Cardiac septum (tissue), 1 donor: ENCODE measurements at regions not wholly inside any gene's neighbourhood (a gene's known extent, or its start where the extent isn't known, plus 50 kb on each side); places are given as distances from the start of the nearest gene placed in this dataset.
"Not testable (repeated sequence)": the region's sequence is repeated elsewhere in the genome, so short reads cannot be mapped to it uniquely, and the experiment has no call there.

Source experiments
- DNase-seq: peaks from one replicate; pipeline ENCODE4 v3.0.0-alpha.2; 2020; ENCODE audit warnings: low spot score
- intact Hi-C: fragments of 100-400 bp; cut with DNase I; formaldehyde crosslinking; loops from one replicate; pipeline ENCODE4 v1.14.0; 2022
- donor health status: DM: no; HTN: no; CAD: no.

DNA sequence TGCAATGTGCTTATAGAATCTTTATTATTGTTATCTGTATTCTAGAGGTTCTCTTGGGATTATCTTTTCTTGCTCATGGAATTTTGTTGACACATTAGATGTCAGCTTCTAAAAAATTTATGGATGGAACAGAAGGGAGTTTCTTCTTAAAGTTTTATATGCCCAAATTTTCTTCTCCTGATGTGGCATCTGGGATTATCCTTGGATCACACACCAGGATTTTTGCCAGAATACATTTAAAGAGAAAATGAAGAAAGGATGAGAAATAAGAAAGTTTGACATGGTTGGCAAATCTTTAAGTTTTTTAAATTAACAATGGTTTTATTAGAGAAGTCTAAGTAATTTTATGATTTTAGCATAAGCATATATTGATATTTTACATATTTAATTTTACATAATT lies 706.7 kb upstream of the TMEFF2 start:
- intact Hi-C loops, result no loop called here
- no peak for DNase-seq

DNA sequence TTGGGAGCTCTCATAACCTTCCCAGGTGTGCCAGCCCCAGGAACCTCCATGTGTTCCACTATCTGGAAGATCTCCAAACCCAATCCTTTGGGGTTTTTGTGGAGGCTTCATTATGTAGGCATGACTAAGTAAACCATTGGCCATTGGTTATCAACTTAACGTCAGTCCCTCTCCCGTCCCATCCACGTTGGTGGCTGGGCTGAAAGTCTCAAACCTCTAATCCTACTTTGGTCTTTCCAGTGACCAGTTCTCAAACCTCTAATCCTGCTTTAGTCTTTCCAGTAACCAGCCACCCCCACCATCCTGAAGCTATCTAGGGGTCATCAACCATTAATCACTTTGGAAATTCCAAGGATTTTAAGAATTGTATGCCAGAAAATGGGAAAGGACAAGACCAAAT lies 704.7 kb upstream of the TMEFF2 start:
- DNase-seq, result no peak
- intact Hi-C loops, result no loop called here

- intact Hi-C loops, DNase-seq: not testable (repeated sequence)
These were observed 699.2 kb upstream of the TMEFF2 start for GRCh38 chr2:192893976-192894375.

- DNase-seq, result no peak
- intact Hi-C loops, result no loop called here
These were observed 693.4 kb upstream of the TMEFF2 start for GRCh38 chr2:192888109-192888508.

GRCh38 chr2:192887337-192887736 lies 692.6 kb upstream of the TMEFF2 start:
- no peak for DNase-seq
- intact Hi-C loops, result no loop called here

- intact Hi-C loops, result no loop called here
- no peak for DNase-seq
These were observed 691.9 kb upstream of the TMEFF2 start for GRCh38 chr2:192886636-192887035.

GRCh38 chr2:192885569-192886160 lies 690.9 kb upstream of the TMEFF2 start:
- intact Hi-C loops, result no loop called here
- no peak for DNase-seq

DNA sequence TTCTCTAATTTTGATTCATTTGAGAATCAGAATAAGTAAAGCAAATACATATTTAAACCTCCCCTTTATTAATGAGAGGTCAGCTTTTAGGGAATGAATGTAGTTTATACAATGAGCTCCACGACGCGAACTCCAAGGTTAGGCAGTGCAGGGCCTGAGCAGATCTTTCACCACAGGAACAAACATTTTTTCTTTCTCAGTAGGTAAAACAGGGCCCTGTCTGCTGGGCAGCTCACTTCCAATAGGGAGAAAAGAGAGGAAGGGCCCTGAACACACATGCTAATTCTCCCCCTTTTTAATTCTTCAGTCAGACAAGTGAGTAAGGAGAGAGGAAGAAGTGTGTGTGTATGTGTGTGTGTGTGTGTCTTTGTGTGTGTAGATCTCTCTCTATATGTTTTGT lies 682.4 kb upstream of the TMEFF2 start:
- DNase-seq, result no peak
- intact Hi-C loops, result no loop called here

GRCh38 chr2:192876698-192877097 lies 682.0 kb upstream of the TMEFF2 start:
- intact Hi-C loops, result no loop called here
- no peak for DNase-seq

DNA sequence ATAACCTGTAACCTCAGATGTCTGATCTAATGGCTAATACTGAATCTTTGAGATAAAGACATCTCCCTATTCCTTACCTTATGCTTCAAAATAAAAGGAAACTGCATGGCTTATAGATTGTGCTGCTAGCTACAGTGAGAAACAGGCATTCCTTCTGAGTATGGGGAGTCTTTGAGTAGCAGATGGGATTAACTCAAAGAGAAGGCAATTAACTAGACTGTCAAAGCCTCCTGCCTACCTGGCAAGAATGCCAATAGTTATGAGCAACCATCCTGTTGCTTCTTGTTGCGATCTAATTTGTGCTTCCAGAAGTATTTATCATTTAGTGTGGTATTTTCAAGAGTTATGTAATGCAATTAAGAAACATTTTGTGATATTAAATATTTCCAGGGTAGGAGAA lies 660.0 kb upstream of the TMEFF2 start:
- intact Hi-C loops, result no loop called here
- DNase-seq, result no peak

GRCh38 chr2:192854031-192854430 lies 659.3 kb upstream of the TMEFF2 start:
- no peak for DNase-seq
- intact Hi-C loops, result no loop called here

- intact Hi-C loops, result no loop called here
- no peak for DNase-seq
These were observed 634.2 kb upstream of the TMEFF2 start for GRCh38 chr2:192828947-192829346.

GRCh38 chr2:192828175-192828574 lies 633.4 kb upstream of the TMEFF2 start:
- intact Hi-C loops, result no loop called here
- no peak for DNase-seq

GRCh38 chr2:192827735-192828134 lies 633.0 kb upstream of the TMEFF2 start:
- intact Hi-C loops, result no loop called here
- no peak for DNase-seq

- intact Hi-C loops, result no loop called here
These were observed 619.6 kb upstream of the TMEFF2 start for GRCh38 chr2:192814376-192814775.

DNA sequence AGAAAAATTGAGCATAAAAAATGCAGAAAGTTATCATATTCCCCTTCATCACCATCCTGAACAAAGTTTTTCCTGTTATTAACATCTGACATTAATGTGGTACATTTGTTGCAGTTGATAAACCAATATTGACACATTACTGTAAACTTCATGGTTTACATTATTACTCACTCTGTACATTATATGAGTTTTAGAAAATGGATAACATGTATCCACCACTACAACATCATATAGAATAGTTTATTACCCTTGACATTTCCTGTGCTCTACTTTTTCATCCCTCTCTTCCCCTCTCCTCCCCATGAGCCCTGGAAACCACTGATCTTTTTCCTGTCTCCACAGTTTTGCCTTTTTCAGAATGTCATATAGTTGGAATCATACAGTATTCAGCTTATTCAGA lies 618.6 kb upstream of the TMEFF2 start:
- intact Hi-C loops, result no loop called here
- DNase-seq, result no peak

More at GRCh38 chr2:192814376-192814775, 619.6 kb upstream of the TMEFF2 start:
- no peak for DNase-seq

- intact Hi-C loops, result no loop called here
- no peak for DNase-seq
These were observed 614.4 kb upstream of the TMEFF2 start for GRCh38 chr2:192809173-192809572.

DNA sequence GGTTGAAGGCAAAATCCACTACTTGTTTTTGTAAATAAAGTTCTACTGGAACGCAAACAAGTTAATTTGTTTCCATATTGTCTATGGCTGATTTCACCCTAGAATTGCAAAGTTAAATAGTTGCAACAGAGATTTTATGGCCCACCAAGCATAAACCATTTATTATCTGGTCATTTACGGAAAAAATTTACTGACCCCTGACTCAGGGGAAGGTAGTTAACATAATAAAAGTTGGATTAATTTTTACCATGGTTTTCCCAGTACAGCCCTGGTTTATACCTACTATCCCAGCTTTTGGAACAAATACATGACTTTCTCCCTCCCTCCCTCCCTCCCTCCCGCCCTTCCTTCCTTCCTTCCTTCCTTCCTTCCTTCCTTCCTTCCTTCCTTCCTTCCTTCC lies 588.9 kb upstream of the TMEFF2 start:
- DNase-seq, result no peak
- intact Hi-C loops, result no loop called here

GRCh38 chr2:192775459-192776262 lies 580.9 kb upstream of the TMEFF2 start:
- intact Hi-C loops, result no loop called here
- no peak for DNase-seq

GRCh38 chr2:192775011-192775410 lies 580.3 kb upstream of the TMEFF2 start:
- DNase-seq, result no peak
- intact Hi-C loops, result no loop called here

GRCh38 chr2:192773044-192773443 lies 578.3 kb upstream of the TMEFF2 start:
- no peak for DNase-seq
- intact Hi-C loops, result no loop called here
